ENCODE measurements at regions not wholly inside any gene's neighbourhood (a gene's known extent, or its start where the extent isn't known, plus 50 kb on each side); places are given as distances from the start of the nearest gene placed in this dataset.

- no peak overlapping the region for H3K27ac ChIP-seq
- H3K9me3 ChIP-seq (ENCODE audit: low read depth, low read length), result no peaks in the 10 kb centered on the region
- TF ChIP-seq POLR2AphosphoS5 (IDR thresholded peaks at IDR 0.05; ENCODE audit: borderline replicate concordance, low read depth, low read length), result no peak
- no peak for TF ChIP-seq FOXP2 (optimal IDR thresholded peaks at IDR 0.05; ENCODE audit: control extremely low read depth, extremely low read length, insufficient read depth)
- no peak for TF ChIP-seq EZH2 (IDR thresholded peaks at IDR 0.05)
- no peak overlapping the region for H3K9ac ChIP-seq (ENCODE audit: insufficient read length)
- H3K4me3 ChIP-seq, result no peak overlapping the region
- DNase-seq (ENCODE audit: low read depth, low spot score), result no peak
- H3K36me3 ChIP-seq (ENCODE audit: insufficient read depth, low read length), result no peaks in the 10 kb centered on the region
Observed at GRCh38 chr21:43302062-43302700, 124.8 kb downstream of the SIK1 start.

- DNase-seq (ENCODE audit: low read depth, low spot score), result no peak
- H3K36me3 ChIP-seq (ENCODE audit: insufficient read depth, low read length), result no peaks in the 10 kb centered on the region
- no peak overlapping the region for H3K4me3 ChIP-seq
- TF ChIP-seq POLR2AphosphoS5 (IDR thresholded peaks at IDR 0.05; ENCODE audit: borderline replicate concordance, low read depth, low read length) (no peak), EZH2 (IDR thresholded peaks at IDR 0.05) (no peak), FOXP2 (optimal IDR thresholded peaks at IDR 0.05; ENCODE audit: control extremely low read depth, extremely low read length, insufficient read depth) (no peak)
- no peak overlapping the region for H3K27ac ChIP-seq
- H3K9ac ChIP-seq (ENCODE audit: insufficient read length), result no peak overlapping the region
- no peaks in the 10 kb centered on the region for H3K9me3 ChIP-seq (ENCODE audit: low read depth, low read length)
Observed at GRCh38 chr21:43301409-43302061, 125.4 kb downstream of the SIK1 start.

DNA sequence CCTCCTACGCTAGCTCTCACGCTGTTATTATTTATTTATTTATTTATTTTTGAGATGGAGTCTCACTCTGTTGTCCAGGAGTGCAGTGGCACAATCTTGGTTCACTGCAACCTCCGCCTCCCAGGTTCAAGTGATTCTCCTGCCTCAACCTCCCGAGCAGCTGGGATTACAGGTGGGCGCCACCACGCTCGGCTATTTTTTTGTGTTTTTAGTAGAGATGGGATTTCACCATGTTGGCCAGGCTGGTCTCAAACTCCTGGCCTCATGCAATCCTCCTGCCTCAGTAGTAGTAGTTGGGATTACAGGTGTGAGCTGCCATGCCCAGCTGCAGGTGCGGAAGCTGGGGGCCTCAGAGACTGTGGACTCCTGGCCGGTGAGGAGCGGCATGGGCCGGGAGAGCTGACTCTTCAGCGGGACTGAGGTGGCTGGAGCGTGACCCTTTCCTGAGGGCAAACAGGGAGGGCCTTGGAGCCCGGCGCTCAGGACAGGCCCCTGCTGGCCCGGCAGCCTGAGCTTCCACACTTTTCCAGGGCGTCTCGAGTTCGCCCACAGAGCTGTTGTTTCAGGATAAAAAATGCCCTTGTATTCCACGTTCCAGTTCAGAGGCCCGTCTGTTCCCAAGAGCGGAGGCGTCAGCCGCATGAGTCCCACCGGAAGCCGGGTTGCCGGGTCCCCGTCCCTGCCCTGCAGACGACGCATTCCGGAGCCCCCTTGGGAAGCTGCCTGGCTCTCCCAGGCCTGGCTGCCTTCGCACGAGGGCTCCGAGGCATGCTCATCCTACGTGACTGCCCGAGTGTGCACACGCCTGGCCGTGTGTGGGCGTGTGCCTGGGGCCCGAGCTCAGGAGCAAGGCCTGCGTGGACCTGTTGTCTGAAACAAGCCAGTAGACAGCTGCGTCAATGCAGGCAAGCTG lies 126.2 kb downstream of the SIK1 start:
- no peak for TF ChIP-seq FOXP2 (optimal IDR thresholded peaks at IDR 0.05; ENCODE audit: control extremely low read depth, extremely low read length, insufficient read depth)
- no peak for TF ChIP-seq POLR2AphosphoS5 (IDR thresholded peaks at IDR 0.05; ENCODE audit: borderline replicate concordance, low read depth, low read length)
- TF ChIP-seq EZH2 (IDR thresholded peaks at IDR 0.05), result no peak
- Histone ChIP-seq H3K36me3 (ENCODE audit: insufficient read depth, low read length) (no peaks in the 10 kb centered on the region), H3K4me3 (no peak overlapping the region), H3K9me3 (ENCODE audit: low read depth, low read length) (no peaks in the 10 kb centered on the region), H3K27ac (no peak overlapping the region), H3K9ac (ENCODE audit: insufficient read length) (no peak overlapping the region)
- DNase-seq (ENCODE audit: low read depth, low spot score), result no peak

- Histone ChIP-seq H3K9ac (ENCODE audit: insufficient read length) (no peak overlapping the region), H3K4me3 (no peak overlapping the region), H3K36me3 (ENCODE audit: insufficient read depth, low read length) (no peaks in the 10 kb centered on the region), H3K27ac (no peak overlapping the region), H3K9me3 (ENCODE audit: low read depth, low read length) (no peaks in the 10 kb centered on the region)
- DNase-seq (ENCODE audit: low read depth, low spot score), result no peak
- TF ChIP-seq POLR2AphosphoS5 (IDR thresholded peaks at IDR 0.05; ENCODE audit: borderline replicate concordance, low read depth, low read length), result no peak
- TF ChIP-seq EZH2 (IDR thresholded peaks at IDR 0.05), result no peak
- no peak for TF ChIP-seq FOXP2 (optimal IDR thresholded peaks at IDR 0.05; ENCODE audit: control extremely low read depth, extremely low read length, insufficient read depth)
Observed at GRCh38 chr21:43299441-43300277, 127.3 kb downstream of the SIK1 start.

DNA sequence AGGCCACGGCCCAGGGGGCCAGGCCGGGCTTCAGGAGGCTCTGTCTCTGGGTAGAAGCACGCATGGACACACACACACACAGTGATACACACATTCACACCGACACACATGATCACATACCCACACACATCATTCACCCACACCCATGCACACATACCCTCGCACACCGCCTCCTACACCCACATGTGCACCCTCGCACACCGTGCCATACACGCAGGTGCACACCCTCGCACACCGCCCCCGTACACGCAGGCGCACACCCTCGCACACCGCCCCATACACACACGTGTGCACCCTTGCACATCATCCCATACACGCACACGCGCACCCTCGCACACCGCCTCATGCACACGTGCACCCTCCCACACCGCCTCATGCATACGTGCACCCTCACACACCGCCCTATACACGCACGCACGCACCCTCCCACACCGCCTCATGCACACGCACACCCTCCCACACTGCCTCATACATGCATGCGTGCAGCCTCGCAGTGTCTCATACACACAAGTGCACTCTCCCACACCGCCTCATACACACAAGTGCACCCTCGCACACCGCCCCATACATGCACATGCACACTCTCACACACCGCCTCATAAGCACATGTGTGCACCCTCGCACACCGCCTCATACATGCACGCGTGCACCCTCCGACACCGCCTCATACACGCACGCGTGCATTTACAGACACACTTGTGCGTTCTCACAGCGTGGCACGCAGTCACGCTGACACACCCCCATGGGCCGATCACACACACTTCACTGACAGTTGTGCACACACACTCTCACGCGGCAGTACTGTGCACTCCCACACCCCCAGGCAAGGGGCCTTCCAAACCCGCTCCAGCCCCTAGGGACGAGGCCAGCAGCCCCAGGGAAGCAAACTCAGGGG lies 128.1 kb downstream of the SIK1 start:
- H3K27ac ChIP-seq, result no peak overlapping the region
- no peak for TF ChIP-seq EZH2 (IDR thresholded peaks at IDR 0.05)
- no peak for TF ChIP-seq POLR2AphosphoS5 (IDR thresholded peaks at IDR 0.05; ENCODE audit: borderline replicate concordance, low read depth, low read length)
- no peak for TF ChIP-seq FOXP2 (optimal IDR thresholded peaks at IDR 0.05; ENCODE audit: control extremely low read depth, extremely low read length, insufficient read depth)
- no peaks in the 10 kb centered on the region for H3K36me3 ChIP-seq (ENCODE audit: insufficient read depth, low read length)
- no peak for DNase-seq (ENCODE audit: low read depth, low spot score)
- H3K9me3 ChIP-seq (ENCODE audit: low read depth, low read length), result no peaks in the 10 kb centered on the region
- no peak overlapping the region for H3K9ac ChIP-seq (ENCODE audit: insufficient read length)
- H3K4me3 ChIP-seq, result no peak overlapping the region

DNA sequence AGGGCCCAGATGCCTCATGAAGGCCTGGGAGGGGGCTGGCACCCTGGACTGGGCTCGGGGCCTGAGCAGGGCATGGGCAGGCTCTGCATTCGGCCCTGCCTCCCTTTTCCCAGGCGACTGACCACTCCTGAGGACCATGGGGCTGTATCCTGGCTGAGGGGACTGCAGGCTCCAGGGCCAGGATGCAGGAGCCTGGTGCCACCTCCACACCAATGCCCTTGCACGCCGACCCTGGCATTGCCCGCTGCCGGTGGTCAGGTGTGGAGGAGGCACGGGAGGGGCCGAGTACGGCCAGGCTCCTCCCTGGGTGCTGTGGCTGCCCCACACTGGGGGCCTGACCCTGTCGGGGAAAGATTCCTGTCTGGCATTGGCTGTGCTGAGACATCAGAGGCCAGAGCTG lies 128.9 kb downstream of the SIK1 start:
- Histone ChIP-seq H3K9me3 (ENCODE audit: low read depth, low read length) (no peaks in the 10 kb centered on the region), H3K9ac (ENCODE audit: insufficient read length) (no peak overlapping the region), H3K27ac (no peak overlapping the region), H3K4me3 (no peak overlapping the region), H3K36me3 (ENCODE audit: insufficient read depth, low read length) (no peaks in the 10 kb centered on the region)
- TF ChIP-seq EZH2 (IDR thresholded peaks at IDR 0.05) (no peak), FOXP2 (optimal IDR thresholded peaks at IDR 0.05; ENCODE audit: control extremely low read depth, extremely low read length, insufficient read depth) (no peak), POLR2AphosphoS5 (IDR thresholded peaks at IDR 0.05; ENCODE audit: borderline replicate concordance, low read depth, low read length) (no peak)
- DNase-seq (ENCODE audit: low read depth, low spot score), result no peak

DNA sequence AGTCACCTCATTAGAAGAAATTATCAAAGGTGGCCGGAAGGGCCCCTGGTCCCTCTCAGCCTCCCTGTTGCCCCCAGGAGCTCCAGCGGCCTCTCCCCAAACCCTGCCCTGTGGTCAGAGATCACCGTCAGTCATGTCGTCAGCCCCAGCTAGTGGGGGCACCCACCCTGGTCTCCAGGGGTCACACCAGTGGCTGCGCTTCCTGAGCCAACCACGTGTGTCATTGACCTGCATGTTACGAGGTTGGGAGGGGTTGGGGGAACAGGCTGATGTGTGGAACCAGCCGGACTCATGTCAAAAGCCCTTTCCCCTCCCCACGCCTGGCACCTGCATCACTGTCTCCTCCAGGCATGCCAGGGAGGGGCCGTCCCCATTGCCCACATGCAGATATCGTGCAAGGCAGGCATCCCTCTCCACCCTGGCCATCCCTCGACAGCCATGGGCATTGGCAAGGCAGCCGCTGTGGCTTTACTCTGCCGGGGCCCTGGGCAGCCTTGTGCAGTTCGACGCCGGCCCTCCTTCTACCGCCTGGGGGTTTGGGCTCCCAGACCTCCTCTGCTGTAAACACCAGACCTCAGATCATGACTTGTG lies 128.7 kb downstream of the CRYAA start:
- H3K4me3 ChIP-seq, result no peak overlapping the region
- TF ChIP-seq FOXP2 (optimal IDR thresholded peaks at IDR 0.05; ENCODE audit: control extremely low read depth, extremely low read length, insufficient read depth) (no peak), POLR2AphosphoS5 (IDR thresholded peaks at IDR 0.05; ENCODE audit: borderline replicate concordance, low read depth, low read length) (no peak), EZH2 (IDR thresholded peaks at IDR 0.05) (no peak)
- no peak overlapping the region for H3K27ac ChIP-seq

More for the DNA sequence above, 128.7 kb downstream of the CRYAA start:
- Histone ChIP-seq H3K36me3 (ENCODE audit: insufficient read depth, low read length) (no peaks in the 10 kb centered on the region), H3K9ac (ENCODE audit: insufficient read length) (no peak overlapping the region), H3K9me3 (ENCODE audit: low read depth, low read length) (no peaks in the 10 kb centered on the region)
- DNase-seq (ENCODE audit: low read depth, low spot score), result no peak

All from SK-N-MC (cell line).